B cell (primary cell): ENCODE measurements at regions not wholly inside any gene's neighbourhood (a gene's known extent, or its start where the extent isn't known, plus 50 kb on each side); places are given as distances from the start of the nearest gene placed in this dataset.

Experiments used
- ATAC-seq: fragments of 200-7000 bp; cut with Tn5 transposase; one replicate; pipeline ENCODE4 v1.10.0; 2021; ENCODE audit warnings: low read depth, mild to moderate bottlenecking, moderate number of reproducible peaks, moderate library complexity
- CTCF ChIA-PET: fragments of 350-600 bp; sonication (Branson Sonifier 250); formaldehyde crosslinking; loops from one replicate; lab custom pipeline; 2021; ENCODE audit warnings: antibody characterized with exemption, inconsistent platforms; lab: Charles Lee
- POLR2A ChIA-PET: fragments of 350-600 bp; sonication (Branson Sonifier 250); formaldehyde crosslinking; loops from one replicate; lab custom pipeline; 2021; ENCODE audit warnings: antibody characterized with exemption; lab: Charles Lee
- DNase-seq: peaks from one replicate; pipeline ENCODE4 v3.0.0; 2013
- H2AFZ ChIP-seq: 2 replicates; pipeline ENCODE4 v1.6.1; 2012; ENCODE audit warnings: mild to moderate bottlenecking, low read depth, low read length; ENCODE audit not compliant: insufficient read depth, poor library complexity, severe bottlenecking
- H3K27ac ChIP-seq, 2 donors: 1 replicate in 1 of 2; 2 replicates in 1 of 2; pipeline ENCODE4 v1.5.1; 2012 to 2013; ENCODE audit warnings: low read length in 2 of 2, mild to moderate bottlenecking in 2 of 2, moderate library complexity in 1 of 2
- H3K27me3 ChIP-seq, 4 experiments: fragments of 200-600 bp in 1 of 4; sonication (generic) in 1 of 4; replicated peaks in 1 of 4; 1 replicate in 2 of 4; 2 replicates in 2 of 4; pipeline versions ENCODE4 v1.6.1 to v1.7.0; 2013 to 2016; ENCODE audit warnings: low read length in 3 of 4, mild to moderate bottlenecking in 2 of 4, mixed read lengths in 1 of 4, moderate library complexity in 1 of 4; ENCODE audit not compliant: insufficient read depth in 4 of 4, control insufficient read depth in 3 of 4; ENCODE audit errors: control extremely low read depth in 1 of 4
- H3K36me3 ChIP-seq, 2 experiments: replicated peaks in 1 of 2; 1 replicate in 1 of 2; 2 replicates in 1 of 2; pipeline versions ENCODE4 v1.6.1 to v1.7.1; 2013; ENCODE audit warnings: low read length in 1 of 2; ENCODE audit not compliant: insufficient read depth in 2 of 2, control insufficient read depth in 1 of 2; ENCODE audit errors: control extremely low read depth in 1 of 2, extremely low read depth in 1 of 2
- H3K4me1 ChIP-seq, 2 donors: fragments of 200-600 bp in 1 of 2; sonication (generic) in 1 of 2; 1 replicate in 1 of 2; 2 replicates in 1 of 2; pipeline versions ENCODE4 v1.5.1 to v1.6.1; 2013 to 2017; ENCODE audit warnings: low read length in 2 of 2; ENCODE audit not compliant: control insufficient read depth in 2 of 2, insufficient read depth in 2 of 2
- H3K4me2 ChIP-seq: replicated peaks from 2 replicates; pipeline ENCODE3; 2012; ENCODE audit warnings: mild to moderate bottlenecking, low read depth, low read length; ENCODE audit not compliant: poor library complexity, severe bottlenecking
- H3K4me3 ChIP-seq, 5 experiments: fragments of 200-600 bp in 1 of 5; sonication (generic) in 1 of 5; 1 replicate in 3 of 5; 2 replicates in 2 of 5; pipeline versions ENCODE4 v1.5.1 to v1.7.0; 2011 to 2016; ENCODE audit warnings: low read length in 4 of 5, mild to moderate bottlenecking in 4 of 5, low read depth in 2 of 5, control low read depth in 1 of 5, moderate library complexity in 1 of 5; ENCODE audit not compliant: insufficient read depth in 1 of 5; ENCODE audit errors: control extremely low read depth in 1 of 5, extremely low read depth in 1 of 5
- H3K79me2 ChIP-seq: fragments of 200-600 bp; sonication (generic); one replicate; pipeline ENCODE4 v1.6.0; 2016; ENCODE audit warnings: low read length; ENCODE audit not compliant: control insufficient read depth, insufficient read depth
- H3K9ac ChIP-seq: fragments of 200-600 bp; sonication (generic); 2 replicates; pipeline ENCODE4 v1.6.1; 2017; ENCODE audit warnings: mild to moderate bottlenecking, low read length, moderate library complexity
- H3K9me3 ChIP-seq, 3 donors: one replicate each; pipeline versions ENCODE4 v1.6.1 to v1.7.1; 2013; ENCODE audit warnings: low read length in 2 of 3; ENCODE audit not compliant: control insufficient read depth in 2 of 3, insufficient read depth in 1 of 3; ENCODE audit errors: control extremely low read depth in 1 of 3
- H4K20me1 ChIP-seq: 2 replicates; pipeline ENCODE4 v1.6.0; 2012; ENCODE audit warnings: mild to moderate bottlenecking, low read length; ENCODE audit not compliant: insufficient read depth, control insufficient read depth, poor library complexity, severe bottlenecking
- H3K27ac Mint-ChIP-seq: one replicate; pipeline ENCODE4 v1.8.0; 2021; ENCODE audit warnings: mixed read lengths
- H3K27me3 Mint-ChIP-seq: one replicate; pipeline ENCODE4 v1.8.0; 2021; ENCODE audit warnings: mixed read lengths
- H3K4me1 Mint-ChIP-seq: one replicate; pipeline ENCODE4 v1.8.0; 2021; ENCODE audit warnings: mixed read lengths
- H3K4me3 Mint-ChIP-seq: one replicate; pipeline ENCODE4 v1.8.0; 2021; ENCODE audit warnings: mixed read lengths
- H3K9me3 Mint-ChIP-seq: one replicate; pipeline ENCODE4 v1.8.0; 2022; ENCODE audit warnings: mixed read lengths; ENCODE audit not compliant: insufficient read depth
- CTCF ChIP-seq: fragments of 200-600 bp; IDR thresholded peaks from one replicate; pipeline ENCODE4 v1.8.0; 2022; ENCODE audit warnings: antibody characterized with exemption, mild to moderate bottlenecking
- EZH2 ChIP-seq: IDR thresholded peaks from 2 replicates; pipeline ENCODE4 v1.6.1; 2012; ENCODE audit warnings: borderline replicate concordance, low read depth, mild to moderate bottlenecking, moderate library complexity, low read length; ENCODE audit not compliant: insufficient read depth, poor library complexity, severe bottlenecking
- WGBS: methylation state at CpG from one replicate; pipeline ENCODE4 v1.1.5; 2013; ENCODE audit warnings: missing lambda C conversion rate; ENCODE audit not compliant: insufficient coverage; 5-methylcytosine and 5-hydroxymethylcytosine counted together
- intact Hi-C: fragments of 100-400 bp; cut with micrococcal nuclease; formaldehyde crosslinking; loops from one replicate; pipeline ENCODE4 v1.10.0; 2022

GRCh38 chr15:68508485-68509189, 70.2 kb upstream of the CORO2B start:
- Mint-ChIP-seq H3K9me3 (no peaks in the 10 kb centered on the region), H3K27ac (no peak overlapping the region), H3K4me1 (no peaks in the 10 kb centered on the region), H3K27me3 (peaks cover 33% of the 10 kb centered on the region), H3K4me3 (no peak overlapping the region)
- H3K36me3 ChIP-seq = no peaks in the 10 kb centered on the region
- no peak for ATAC-seq
- ChIA-PET POLR2A (no interaction called here), CTCF (no interaction called here)
- no peak for TF ChIP-seq CTCF
- TF ChIP-seq EZH2 = no peak
- H3K9me3 ChIP-seq = peaks cover 0 to 4% (median 2%) of the 10 kb centered on the region in 3 donors
- no peaks in the 10 kb centered on the region for H3K4me1 ChIP-seq
- H3K4me3 ChIP-seq = no peak overlapping the region
- no peak for DNase-seq
- no peak overlapping the region for H2AFZ ChIP-seq
- H3K4me2 ChIP-seq = no peak overlapping the region
- no peak overlapping the region for H3K27ac ChIP-seq
- 95% methylated on average over 9 of the region's 12 CpGs for WGBS
- H3K27me3 ChIP-seq = peaks cover 0 to 4% (median 1%) of the 10 kb centered on the region in 4 experiments
- no peak overlapping the region for H3K9ac ChIP-seq
- H3K79me2 ChIP-seq = no peaks in the 10 kb centered on the region
- intact Hi-C loops = no loop called here
- H4K20me1 ChIP-seq = no peaks in the 10 kb centered on the region

GRCh38 chr15:68510558-68510957, 68.2 kb upstream of the CORO2B start:
- Mint-ChIP-seq H3K9me3 (no peaks in the 10 kb centered on the region), H3K27me3 (peaks cover 21% of the 10 kb centered on the region), H3K27ac (no peak overlapping the region), H3K4me3 (no peak overlapping the region), H3K4me1 (no peaks in the 10 kb centered on the region)
- peaks cover 0 to 4% (median 1%) of the 10 kb centered on the region in 4 experiments for H3K27me3 ChIP-seq
- H2AFZ ChIP-seq = no peak overlapping the region
- peaks cover 0 to 4% (median 2%) of the 10 kb centered on the region in 3 donors for H3K9me3 ChIP-seq
- no peak overlapping the region for H3K27ac ChIP-seq
- WGBS = 92% methylated on average over 1 of the region's 2 CpGs
- intact Hi-C loops = no loop called here
- H3K4me2 ChIP-seq = no peak overlapping the region
- CTCF ChIA-PET = no interaction called here
- no peak overlapping the region for H3K4me3 ChIP-seq
- no peak for TF ChIP-seq EZH2
- no peak for TF ChIP-seq CTCF
- POLR2A ChIA-PET = no interaction called here
- no peaks in the 10 kb centered on the region for H3K4me1 ChIP-seq
- no peaks in the 10 kb centered on the region for H4K20me1 ChIP-seq
- ATAC-seq = no peak
- DNase-seq = no peak
- H3K36me3 ChIP-seq = no peaks in the 10 kb centered on the region
- H3K9ac ChIP-seq = no peak overlapping the region
- no peaks in the 10 kb centered on the region for H3K79me2 ChIP-seq
